ENCODE measurements at regions not wholly inside any gene's neighbourhood (a gene's known extent, or its start where the extent isn't known, plus 50 kb on each side); places are given as distances from the start of the nearest gene placed in this dataset.
A peak's percentile ranks its signal among the peaks of the same experiment; 100 is the strongest.

DNA sequence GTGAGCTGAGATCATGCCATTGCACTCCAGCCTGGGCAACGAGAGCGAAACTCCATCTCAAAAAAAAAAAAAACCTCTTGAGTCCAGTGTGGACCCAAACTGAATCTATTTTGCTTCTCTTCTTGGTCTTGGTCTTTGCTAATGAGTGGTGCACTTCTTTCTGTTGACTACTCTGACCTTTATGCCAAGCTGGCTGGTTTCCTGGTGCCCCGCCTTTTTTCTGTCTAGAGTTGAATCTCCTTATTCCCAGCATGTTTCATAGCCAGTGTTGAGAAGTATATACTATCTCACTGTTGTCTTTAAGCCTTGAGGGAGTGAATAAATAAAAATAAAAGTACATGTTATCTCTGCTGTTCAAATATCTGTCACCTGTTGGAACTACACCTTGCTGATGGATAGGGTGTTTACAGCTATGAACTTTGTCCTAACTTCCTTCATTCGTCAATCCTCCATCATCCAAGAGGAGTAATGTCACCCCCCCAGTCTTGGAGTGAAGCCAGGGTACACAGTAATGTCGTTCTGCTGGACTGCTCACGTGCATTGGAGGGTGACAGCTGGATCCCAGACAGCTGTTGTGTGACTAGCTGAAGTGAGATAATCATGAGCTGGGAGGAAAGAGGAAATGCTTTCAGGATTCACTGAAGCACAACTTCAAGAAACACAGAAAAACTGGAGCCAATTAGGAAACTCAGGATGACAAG lies 99.3 kb upstream of the PRKG2 start (continued):
- TF ChIP-seq MAFK (IDR thresholded peaks at IDR 0.05; ENCODE audit: low read depth, low read length): no peak
- TF ChIP-seq FOS (IDR thresholded peaks at IDR 0.05; ENCODE audit: low read depth, low read length): no peak

DNA sequence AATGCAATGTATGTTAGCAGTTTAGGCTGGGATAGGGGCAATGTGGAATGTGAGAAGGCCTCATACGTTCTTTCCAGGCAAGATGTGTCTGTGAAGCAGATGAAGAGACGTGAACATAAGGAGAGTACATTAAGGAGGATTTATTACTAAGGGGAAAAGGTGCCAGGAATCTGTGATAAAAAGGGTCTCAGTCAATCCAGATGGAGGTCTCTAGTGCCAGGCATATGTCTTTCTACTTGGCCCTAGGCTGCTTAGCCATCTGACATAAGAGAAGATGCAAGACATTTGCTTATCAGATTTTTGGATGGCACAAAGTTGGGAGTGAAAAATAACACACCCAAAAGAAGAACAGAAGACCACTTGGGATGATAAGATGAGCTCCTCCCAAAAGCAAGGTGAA lies 93.0 kb upstream of the PRKG2 start:
- in situ Hi-C loops (cut with MboI; ENCODE audit: low sequenced_read_pairs): no loop called here
- H3K4me1 ChIP-seq (ENCODE audit: control insufficient read depth, insufficient read depth, low read length): no peaks in the 10 kb centered on the region; the same call in 1 of the 2 replicates
- intact Hi-C loops (cut with micrococcal nuclease): no loop called here
- no peak overlapping the region for H3K9ac ChIP-seq (ENCODE audit: low read depth, low read length)
- no peaks in the 10 kb centered on the region for H3K9me3 ChIP-seq (ENCODE audit: control insufficient read depth, insufficient read depth, low read length)
- H3K4ac ChIP-seq (ENCODE audit: low read depth, low read length): no peak overlapping the region; the same call in 1 of the 2 replicates
- 89% methylated on average over 2 of the region's 2 CpGs; no CpG with 5 or more reads in 1 of the 2 experiments for WGBS, 2 experiments (ENCODE audit: extremely low coverage in 2 of 2, insufficient read length in 1 of 2)
- no peak for ATAC-seq (ENCODE audit: low read depth)
- no TSS peak for BruUV-seq (replicated peaks)
- no peak overlapping the region for H2AFZ ChIP-seq (replicated peaks; ENCODE audit: low read length, poor library complexity)
- no peak overlapping the region for H3K14ac ChIP-seq (replicated peaks; ENCODE audit: low read depth, low read length)
- H3K27ac ChIP-seq (ENCODE audit: insufficient read depth, low read length): no peak overlapping the region
- no peak overlapping the region; the same call in 1 of the 2 replicates for H4K91ac ChIP-seq (ENCODE audit: insufficient read depth, low read depth, low read length)
- dilution Hi-C loops (cut with HindIII; ENCODE audit: low sequenced_read_pairs, unreplicated experiment): no loop called here
- 0 out of 2 replicates have a peak overlapping the region, but pooled peaks have one; percentile 8 for H2AK5ac ChIP-seq (ENCODE audit: low read depth, low read length)
- CTCF ChIA-PET: no interaction called here
- H3K4me3 ChIP-seq (ENCODE audit: insufficient read depth, low read depth, low read length): no peak overlapping the region
- no peak overlapping the region for H3K23ac ChIP-seq (ENCODE audit: low read depth, low read length)
- no peak overlapping the region for H2BK5ac ChIP-seq (ENCODE audit: low read depth, low read length, poor library complexity, severe bottlenecking)
- no peak for DNase-seq
- H2BK120ac ChIP-seq (ENCODE audit: low read depth, low read length): peak overlapping the region; percentile 11; the same call in 1 of the 2 replicates
- H2BK20ac ChIP-seq (ENCODE audit: low read depth, low read length): peak overlapping the region; percentile 63
- no peak overlapping the region for H2AK9ac ChIP-seq (replicated peaks; ENCODE audit: low read depth, low read length, poor library complexity)
- H3K18ac ChIP-seq (ENCODE audit: low read depth, low read length): peak overlapping the region; percentile 59
- H4K5ac ChIP-seq (ENCODE audit: low read depth, low read length): no peak overlapping the region
- no peak overlapping the region for H3K56ac ChIP-seq (ENCODE audit: extremely low read depth, insufficient read depth, low read length)
- no peaks in the 10 kb centered on the region for H3K27me3 ChIP-seq (ENCODE audit: control insufficient read depth, insufficient read depth, low read length)
- no peaks in the 10 kb centered on the region for H3K9me1 ChIP-seq (ENCODE audit: insufficient read depth, low read length)
- H3K36me3 ChIP-seq (ENCODE audit: control insufficient read depth, insufficient read depth, low read length): no peaks in the 10 kb centered on the region
- H4K8ac ChIP-seq (ENCODE audit: low read depth in 2 of 2, low read length in 2 of 2): no peak overlapping the region
- no peaks in the 10 kb centered on the region for H4K20me1 ChIP-seq (ENCODE audit: insufficient read depth, low read length)
- H3K79me1 ChIP-seq (ENCODE audit: low read depth in 1 of 2, low read length in 2 of 2): no peaks in the 10 kb centered on the region
- peak overlapping the region; percentile 23; the same call in 1 of the 3 replicates for H2BK15ac ChIP-seq (ENCODE audit: low read depth, low read length)
- POLR2A ChIA-PET (ENCODE audit: unreplicated experiment): no interaction called here
- H3K4me2 ChIP-seq (ENCODE audit: low read depth, low read length): no peak overlapping the region
- TF ChIP-seq ELK1 (IDR thresholded peaks at IDR 0.05; ENCODE audit: borderline replicate concordance, low read depth, low read length) (no peak), SMC3 (IDR thresholded peaks at IDR 0.05; ENCODE audit: low read depth, low read length) (no peak), MAFK (IDR thresholded peaks at IDR 0.05; ENCODE audit: low read depth, low read length) (no peak), POLR2A (IDR thresholded peaks at IDR 0.05; ENCODE audit: low read depth, low read length) (no peak), NFE2L2 (IDR thresholded peaks at IDR 0.05; ENCODE audit: low read depth, low read length) (no peak), BHLHE40 (IDR thresholded peaks at IDR 0.05; ENCODE audit: low read depth, low read length) (no peak), MAZ (IDR thresholded peaks at IDR 0.05; ENCODE audit: borderline replicate concordance, low read depth, low read length) (no peak), CHD1 (IDR thresholded peaks at IDR 0.05; ENCODE audit: low read depth, low read length) (no peak), RCOR1 (IDR thresholded peaks at IDR 0.05; ENCODE audit: insufficient replicate concordance, low read length) (no peak), FOS (IDR thresholded peaks at IDR 0.05; ENCODE audit: low read depth, low read length) (no peak), USF2 (IDR thresholded peaks at IDR 0.05; ENCODE audit: low read depth, low read length) (no peak), CEBPB (IDR thresholded peaks at IDR 0.05; ENCODE audit: low read depth, low read length) (no peak)
- TF ChIP-seq, protein P1, sequence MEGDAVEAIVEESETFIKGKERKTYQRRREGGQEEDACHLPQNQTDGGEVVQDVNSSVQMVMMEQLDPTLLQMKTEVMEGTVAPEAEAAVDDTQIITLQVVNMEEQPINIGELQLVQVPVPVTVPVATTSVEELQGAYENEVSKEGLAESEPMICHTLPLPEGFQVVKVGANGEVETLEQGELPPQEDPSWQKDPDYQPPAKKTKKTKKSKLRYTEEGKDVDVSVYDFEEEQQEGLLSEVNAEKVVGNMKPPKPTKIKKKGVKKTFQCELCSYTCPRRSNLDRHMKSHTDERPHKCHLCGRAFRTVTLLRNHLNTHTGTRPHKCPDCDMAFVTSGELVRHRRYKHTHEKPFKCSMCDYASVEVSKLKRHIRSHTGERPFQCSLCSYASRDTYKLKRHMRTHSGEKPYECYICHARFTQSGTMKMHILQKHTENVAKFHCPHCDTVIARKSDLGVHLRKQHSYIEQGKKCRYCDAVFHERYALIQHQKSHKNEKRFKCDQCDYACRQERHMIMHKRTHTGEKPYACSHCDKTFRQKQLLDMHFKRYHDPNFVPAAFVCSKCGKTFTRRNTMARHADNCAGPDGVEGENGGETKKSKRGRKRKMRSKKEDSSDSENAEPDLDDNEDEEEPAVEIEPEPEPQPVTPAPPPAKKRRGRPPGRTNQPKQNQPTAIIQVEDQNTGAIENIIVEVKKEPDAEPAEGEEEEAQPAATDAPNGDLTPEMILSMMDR (conservative IDR thresholded peaks at IDR 0.05; ENCODE audit: low read depth, low read length): no peak
